ENCODE measurements at regions not wholly inside any gene's neighbourhood (a gene's known extent, or its start where the extent isn't known, plus 50 kb on each side); places are given as distances from the start of the nearest gene placed in this dataset.

GRCh38 chr2:15692551-15693377 lies 101.1 kb downstream of the DDX1 start:
- no peak overlapping the region for H3K4me2 ChIP-seq (ENCODE audit: low read length)
- no peak overlapping the region for H3K9ac ChIP-seq (ENCODE audit: low read length)
- no peak overlapping the region for H3K27ac ChIP-seq (ENCODE audit: low read length)
- H3K79me2 ChIP-seq (replicated peaks; ENCODE audit: insufficient read depth, low read length) = no peaks in the 10 kb centered on the region
- H3K27me3 ChIP-seq (ENCODE audit: insufficient read depth, low read depth, low read length) = no peaks in the 10 kb centered on the region
- H3K36me3 ChIP-seq (ENCODE audit: insufficient read depth, low read length) = no peaks in the 10 kb centered on the region
- no peaks in the 10 kb centered on the region for H3K9me3 ChIP-seq (ENCODE audit: low read length)
- no peak overlapping the region for H2AFZ ChIP-seq (ENCODE audit: low read depth, low read length)
- no peak for TF ChIP-seq REST (IDR thresholded peaks at IDR 0.05; ENCODE audit: borderline replicate concordance)
- TF ChIP-seq SMC3 (conservative IDR thresholded peaks at IDR 0.05; ENCODE audit: poor library complexity) = no peak
- no peak for TF ChIP-seq TAF1 (IDR thresholded peaks at IDR 0.05; ENCODE audit: low read depth)
- TF ChIP-seq CTCF (IDR thresholded peaks at IDR 0.05; ENCODE audit: poor library complexity, severe bottlenecking) = no peak
- no peak for TF ChIP-seq RAD21 (conservative IDR thresholded peaks at IDR 0.05)
- TF ChIP-seq EZH2 (IDR thresholded peaks at IDR 0.05; ENCODE audit: borderline replicate concordance, insufficient read depth, low read length, poor library complexity, severe bottlenecking) = no peak
- TF ChIP-seq POLR2AphosphoS5 (IDR thresholded peaks at IDR 0.05) = no peak
- TF ChIP-seq MXI1 (conservative IDR thresholded peaks at IDR 0.05; ENCODE audit: poor library complexity, severe bottlenecking) = no peak
- no peak for TF ChIP-seq EP300 (conservative IDR thresholded peaks at IDR 0.05; ENCODE audit: poor library complexity, severe bottlenecking)
- H4K20me1 ChIP-seq (ENCODE audit: insufficient read depth) = no peaks in the 10 kb centered on the region
- no peaks in the 10 kb centered on the region for H3F3A ChIP-seq (ENCODE audit: insufficient read depth, low read length, poor library complexity, severe bottlenecking)
- no peak overlapping the region for H3K4me3 ChIP-seq (ENCODE audit: low read length)
- H3K9me2 ChIP-seq (ENCODE audit: insufficient read depth, low read length) = no peaks in the 10 kb centered on the region

- Histone ChIP-seq H3K27me3 (ENCODE audit: insufficient read depth, low read depth, low read length) (no peaks in the 10 kb centered on the region), H3K9me3 (ENCODE audit: low read length) (no peaks in the 10 kb centered on the region), H2AFZ (ENCODE audit: low read depth, low read length) (no peak overlapping the region), H3K27ac (ENCODE audit: low read length) (no peak overlapping the region), H3K36me3 (ENCODE audit: insufficient read depth, low read length) (no peaks in the 10 kb centered on the region), H3F3A (ENCODE audit: insufficient read depth, low read length, poor library complexity, severe bottlenecking) (no peaks in the 10 kb centered on the region), H3K4me3 (ENCODE audit: low read length) (no peak overlapping the region), H3K9ac (ENCODE audit: low read length) (no peak overlapping the region), H3K79me2 (replicated peaks; ENCODE audit: insufficient read depth, low read length) (no peaks in the 10 kb centered on the region), H3K9me2 (ENCODE audit: insufficient read depth, low read length) (no peaks in the 10 kb centered on the region), H4K20me1 (ENCODE audit: insufficient read depth) (no peaks in the 10 kb centered on the region), H3K4me2 (ENCODE audit: low read length) (no peak overlapping the region)
- TF ChIP-seq REST (IDR thresholded peaks at IDR 0.05; ENCODE audit: borderline replicate concordance) = no peak
- TF ChIP-seq MXI1 (conservative IDR thresholded peaks at IDR 0.05; ENCODE audit: poor library complexity, severe bottlenecking) = no peak
- no peak for TF ChIP-seq POLR2AphosphoS5 (IDR thresholded peaks at IDR 0.05)
- no peak for TF ChIP-seq EZH2 (IDR thresholded peaks at IDR 0.05; ENCODE audit: borderline replicate concordance, insufficient read depth, low read length, poor library complexity, severe bottlenecking)
- TF ChIP-seq RAD21 (conservative IDR thresholded peaks at IDR 0.05) = no peak
- no peak for TF ChIP-seq EP300 (conservative IDR thresholded peaks at IDR 0.05; ENCODE audit: poor library complexity, severe bottlenecking)
- TF ChIP-seq SMC3 (conservative IDR thresholded peaks at IDR 0.05; ENCODE audit: poor library complexity) = no peak
- TF ChIP-seq CTCF (IDR thresholded peaks at IDR 0.05; ENCODE audit: poor library complexity, severe bottlenecking) = no peak
- no peak for TF ChIP-seq TAF1 (IDR thresholded peaks at IDR 0.05; ENCODE audit: low read depth)
Observed at GRCh38 chr2:15693382-15693781, 101.7 kb downstream of the DDX1 start.
